Motor neuron (in vitro differentiated cells): ENCODE measurements at regions not wholly inside any gene's neighbourhood (a gene's known extent, or its start where the extent isn't known, plus 50 kb on each side); places are given as distances from the start of the nearest gene placed in this dataset.

ENCODE experiments used
- ATAC-seq, 8 experiments: fragments of 200-7000 bp; cut with Tn5 transposase; replicated peaks in 6 of 8; 2 replicates each; pipeline ENCODE4 v1.8.0; 2021; ENCODE audit warnings: mild to moderate bottlenecking in 8 of 8, moderate library complexity in 8 of 8
- H3K27ac ChIP-seq, 2 donors: fragments of 250-450 bp; sonication (Bioruptor Pico); 2 replicates each; pipeline ENCODE4 v1.9.0; 2021; ENCODE audit warnings: antibody characterized with exemption in 2 of 2, mild to moderate bottlenecking in 2 of 2, moderate library complexity in 1 of 2
- H3K4me1 ChIP-seq, 2 donors: fragments of 250-450 bp; sonication (Bioruptor Pico); replicated peaks in 1 of 2; 2 replicates each; pipeline ENCODE4 v1.6.1; 2021; ENCODE audit warnings: antibody characterized with exemption in 2 of 2, mild to moderate bottlenecking in 2 of 2, moderate library complexity in 1 of 2
- H3K4me3 ChIP-seq, 5 donors: fragments of 250-450 bp; sonication (Bioruptor Pico); 2 replicates each; pipeline ENCODE4 v1.9.0; 2021; ENCODE audit warnings: antibody characterized with exemption in 5 of 5, mild to moderate bottlenecking in 5 of 5, moderate library complexity in 4 of 5
- WGBS, 10 experiments: fragments of 450-650 bp; shearing (Covaris generic); methylation state at CpG; one replicate each; pipeline ENCODE4 v1.0.0; 2022; 5-methylcytosine and 5-hydroxymethylcytosine counted together
- in situ Hi-C, 9 experiments: fragments of 400-800 bp; cut with MboI; loops; one replicate each; pipeline ENCODE4 v1.15.0; 2021; ENCODE audit warnings: low sequenced_read_pairs in 9 of 9, low pct_unique_long_range_greater_than_20kb in 2 of 9; ENCODE audit not compliant: unreplicated experiment in 9 of 9

- in situ Hi-C loops = no loop called here
- no peak overlapping the region for H3K27ac ChIP-seq
- H3K4me3 ChIP-seq = no peak overlapping the region
- WGBS, 10 experiments = 64 to 100% (median 80%) methylated on average over 3 to 6 of the region's 6 CpGs; no CpG with 5 or more reads in 2 of the 10 experiments
- peaks cover 0 to 2% of the 10 kb centered on the region in 2 donors for H3K4me1 ChIP-seq
- no peak for ATAC-seq
These were observed 64.7 kb downstream of the SNRPE start for GRCh38 chr1:203926025-203926540.

GRCh38 chr1:203929741-203930309 is 68.4 kb downstream of the SNRPE start:
- no peak overlapping the region for H3K27ac ChIP-seq
- H3K4me1 ChIP-seq = no peaks in the 10 kb centered on the region
- no peak overlapping the region for H3K4me3 ChIP-seq
- WGBS, 10 experiments = 0 to 95% (median 83%) methylated on average over 2 to 4 of the region's 4 CpGs
- no peak for ATAC-seq
- in situ Hi-C loops = no loop called here

- Histone ChIP-seq H3K4me1 (no peaks in the 10 kb centered on the region), H3K27ac (no peak overlapping the region), H3K4me3 (no peak overlapping the region)
- in situ Hi-C loops = no loop called here
- ATAC-seq = no peak
- WGBS, 10 experiments = 70 to 100% (median 90%) methylated on average over 1 to 3 of the region's 3 CpGs
These were observed 68.9 kb downstream of the SNRPE start for GRCh38 chr1:203930342-203930741.

- no peak overlapping the region for H3K27ac ChIP-seq
- ATAC-seq = no peak
- no peaks in the 10 kb centered on the region for H3K4me1 ChIP-seq
- no peak overlapping the region for H3K4me3 ChIP-seq
- in situ Hi-C loops = no loop called here
- 80 to 100% (median 100%) methylated on average over 1 to 2 of the region's 2 CpGs; no CpG with 5 or more reads in 1 of the 10 experiments for WGBS, 10 experiments
These were observed 70.6 kb downstream of the SNRPE start for GRCh38 chr1:203931953-203932352.

GRCh38 chr1:203932556-203932955 is 71.2 kb downstream of the SNRPE start:
- H3K4me3 ChIP-seq = no peak overlapping the region
- WGBS, 10 experiments = 41 to 100% (median 92%) methylated on average over 1 to 3 of the region's 3 CpGs; no CpG with 5 or more reads in 1 of the 10 experiments
- ATAC-seq = no peak
- in situ Hi-C loops = no loop called here
- H3K4me1 ChIP-seq = no peaks in the 10 kb centered on the region
- no peak overlapping the region for H3K27ac ChIP-seq

GRCh38 chr1:203934027-203934426 is 72.6 kb downstream of the SNRPE start:
- Histone ChIP-seq H3K4me1 (no peaks in the 10 kb centered on the region), H3K4me3 (no peak overlapping the region), H3K27ac (no peak overlapping the region)
- 33 to 100% (median 80%) methylated on average over 1 to 3 of the region's 3 CpGs; no CpG with 5 or more reads in 2 of the 10 experiments for WGBS, 10 experiments
- peak in 1 of 8 experiments; percentile 66 for ATAC-seq
- in situ Hi-C loops = no loop called here

GRCh38 chr1:203934651-203935050 is 73.3 kb downstream of the SNRPE start:
- Histone ChIP-seq H3K27ac (no peak overlapping the region), H3K4me1 (no peaks in the 10 kb centered on the region), H3K4me3 (no peak overlapping the region)
- 0 to 100% (median 83%) methylated on average over 1 to 3 of the region's 3 CpGs; no CpG with 5 or more reads in 1 of the 10 experiments for WGBS, 10 experiments
- in situ Hi-C loops = no loop called here
- no peak for ATAC-seq

- no peak overlapping the region for H3K27ac ChIP-seq
- no peaks in the 10 kb centered on the region for H3K4me1 ChIP-seq
- in situ Hi-C loops = no loop called here
- 57 to 100% (median 93%) methylated on average over 1 to 2 of the region's 2 CpGs; no CpG with 5 or more reads in 2 of the 10 experiments for WGBS, 10 experiments
- ATAC-seq = no peak
- no peak overlapping the region for H3K4me3 ChIP-seq
These were observed 73.9 kb downstream of the SNRPE start for GRCh38 chr1:203935321-203935720.

GRCh38 chr1:203937678-203938330 is 76.4 kb downstream of the SNRPE start:
- WGBS, 10 experiments = 2 to 93% (median 67%) methylated on average over 3 to 5 of the region's 5 CpGs; no CpG with 5 or more reads in 1 of the 10 experiments
- no peak overlapping the region for H3K4me3 ChIP-seq

GRCh38 chr1:203944651-203945404 is 83.4 kb downstream of the SNRPE start:
- in situ Hi-C loops = no loop called here
- no peak for ATAC-seq
- H3K4me3 ChIP-seq = no peak overlapping the region
- H3K4me1 ChIP-seq = no peaks in the 10 kb centered on the region
- 0 to 92% (median 80%) methylated on average over 1 to 4 of the region's 4 CpGs; no CpG with 5 or more reads in 3 of the 10 experiments for WGBS, 10 experiments
- no peak overlapping the region for H3K27ac ChIP-seq

More at GRCh38 chr1:203937678-203938330, 76.4 kb downstream of the SNRPE start:
- H3K4me1 ChIP-seq = no peaks in the 10 kb centered on the region
- H3K27ac ChIP-seq = no peak overlapping the region
- ATAC-seq = no peak
- in situ Hi-C loops = no loop called here

- Histone ChIP-seq H3K4me1 (no peaks in the 10 kb centered on the region), H3K27ac (no peak overlapping the region), H3K4me3 (no peak overlapping the region)
- no peak for ATAC-seq
- in situ Hi-C loops = no loop called here
- WGBS, 10 experiments = 40 to 93% (median 87%) methylated on average over 1 to 5 of the region's 5 CpGs; no CpG with 5 or more reads in 2 of the 10 experiments
These were observed 92.9 kb downstream of the SNRPE start for GRCh38 chr1:203954293-203954692.

- 30 to 100% (median 66%) methylated on average over 1 to 5 of the region's 5 CpGs for WGBS, 10 experiments
- ATAC-seq = no peak
- in situ Hi-C loops = no loop called here
These were observed 93.6 kb downstream of the SNRPE start for GRCh38 chr1:203954788-203955552.

More at GRCh38 chr1:203954788-203955552, 93.6 kb downstream of the SNRPE start:
- H3K4me3 ChIP-seq = no peak overlapping the region
- no peaks in the 10 kb centered on the region for H3K4me1 ChIP-seq
- H3K27ac ChIP-seq = no peak overlapping the region
